Kidney epithelial cell (primary cell): ENCODE measurements at regions not wholly inside any gene's neighbourhood (a gene's known extent, or its start where the extent isn't known, plus 50 kb on each side); places are given as distances from the start of the nearest gene placed in this dataset.

Source experiments
- DNase-seq: peaks from one replicate; pipeline ENCODE4 v3.0.0-alpha.2; 2010; ENCODE audit warnings: low read depth
- H3K27me3 ChIP-seq: 2 replicates; pipeline ENCODE4 v1.6.0; 2011; ENCODE audit warnings: low read length; ENCODE audit not compliant: control insufficient read depth, insufficient read depth
- H3K36me3 ChIP-seq: 2 replicates; pipeline ENCODE4 v1.5.1; 2011; ENCODE audit warnings: low read length; ENCODE audit not compliant: control insufficient read depth, insufficient read depth
- H3K4me3 ChIP-seq: 2 replicates; pipeline ENCODE4 v1.5.1; 2011; ENCODE audit warnings: low read depth, mild to moderate bottlenecking, control low read depth, low read length
- TF ChIP-seq, protein P1 (sequence below): IDR thresholded peaks from 2 replicates; pipeline ENCODE4 v1.5.1; 2011; ENCODE audit warnings: mild to moderate bottlenecking, moderate library complexity, low read length, control low read depth, inconsistent platforms; ENCODE audit not compliant: insufficient read depth, poor library complexity, severe bottlenecking

DNA sequence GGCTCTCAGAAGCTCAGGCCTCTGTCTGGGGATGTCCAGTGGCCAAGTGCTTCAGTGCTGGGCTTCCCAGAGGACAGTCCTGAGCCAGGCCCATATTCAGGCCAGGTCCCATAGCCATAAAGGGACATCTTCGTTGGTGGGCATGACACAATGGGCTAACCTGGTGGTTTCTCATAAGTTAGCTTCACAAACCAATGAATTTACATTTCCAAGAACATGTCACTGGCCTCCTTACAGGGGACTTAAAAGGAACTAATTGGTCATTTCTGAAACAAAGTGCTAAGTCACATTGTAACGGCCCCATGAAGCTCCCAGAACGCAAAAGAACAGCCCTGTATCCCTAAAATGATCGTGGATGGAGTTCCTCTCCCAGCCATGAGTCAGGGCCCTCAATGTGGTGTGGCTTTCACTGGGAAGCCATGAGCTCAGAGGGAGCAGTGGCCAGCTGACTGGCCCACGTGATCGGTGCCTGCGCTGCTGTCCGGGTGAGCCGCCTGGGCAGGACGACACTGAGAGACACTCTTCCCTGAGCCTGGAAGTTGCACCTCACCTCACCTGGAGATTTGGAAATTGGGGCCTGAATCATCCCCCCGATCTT, 163.7 kb upstream of the APCDD1 start:
- Histone ChIP-seq H3K36me3 (no peaks in the 10 kb centered on the region), H3K27me3 (no peaks in the 10 kb centered on the region), H3K4me3 (no peak overlapping the region)
- TF ChIP-seq, protein P1, sequence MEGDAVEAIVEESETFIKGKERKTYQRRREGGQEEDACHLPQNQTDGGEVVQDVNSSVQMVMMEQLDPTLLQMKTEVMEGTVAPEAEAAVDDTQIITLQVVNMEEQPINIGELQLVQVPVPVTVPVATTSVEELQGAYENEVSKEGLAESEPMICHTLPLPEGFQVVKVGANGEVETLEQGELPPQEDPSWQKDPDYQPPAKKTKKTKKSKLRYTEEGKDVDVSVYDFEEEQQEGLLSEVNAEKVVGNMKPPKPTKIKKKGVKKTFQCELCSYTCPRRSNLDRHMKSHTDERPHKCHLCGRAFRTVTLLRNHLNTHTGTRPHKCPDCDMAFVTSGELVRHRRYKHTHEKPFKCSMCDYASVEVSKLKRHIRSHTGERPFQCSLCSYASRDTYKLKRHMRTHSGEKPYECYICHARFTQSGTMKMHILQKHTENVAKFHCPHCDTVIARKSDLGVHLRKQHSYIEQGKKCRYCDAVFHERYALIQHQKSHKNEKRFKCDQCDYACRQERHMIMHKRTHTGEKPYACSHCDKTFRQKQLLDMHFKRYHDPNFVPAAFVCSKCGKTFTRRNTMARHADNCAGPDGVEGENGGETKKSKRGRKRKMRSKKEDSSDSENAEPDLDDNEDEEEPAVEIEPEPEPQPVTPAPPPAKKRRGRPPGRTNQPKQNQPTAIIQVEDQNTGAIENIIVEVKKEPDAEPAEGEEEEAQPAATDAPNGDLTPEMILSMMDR = no peak
- DNase-seq = no peak

DNA sequence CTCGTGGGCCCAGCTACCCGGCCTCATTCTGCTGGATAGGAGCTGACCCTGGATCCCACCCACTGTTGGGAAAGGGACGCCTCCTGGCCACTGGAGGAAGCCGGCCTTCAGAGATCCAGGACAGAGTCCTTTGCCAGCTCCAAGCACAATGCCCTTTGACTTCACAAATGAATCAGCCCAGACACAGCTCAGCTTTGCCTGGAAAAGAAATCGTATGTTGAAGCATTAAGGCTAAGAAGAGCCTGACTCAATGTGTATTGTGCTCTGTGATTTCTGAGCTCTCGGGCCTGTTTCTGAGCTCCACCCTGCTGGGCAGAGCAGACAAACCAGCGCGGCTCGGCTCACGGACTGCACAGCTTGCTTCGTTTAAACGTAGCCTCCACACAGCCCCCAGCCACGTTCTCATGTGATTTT, 162.9 kb upstream of the APCDD1 start:
- TF ChIP-seq, protein P1 = no peak
- no peaks in the 10 kb centered on the region for H3K36me3 ChIP-seq
- H3K27me3 ChIP-seq = no peaks in the 10 kb centered on the region
- DNase-seq = no peak
- H3K4me3 ChIP-seq = no peak overlapping the region

DNA sequence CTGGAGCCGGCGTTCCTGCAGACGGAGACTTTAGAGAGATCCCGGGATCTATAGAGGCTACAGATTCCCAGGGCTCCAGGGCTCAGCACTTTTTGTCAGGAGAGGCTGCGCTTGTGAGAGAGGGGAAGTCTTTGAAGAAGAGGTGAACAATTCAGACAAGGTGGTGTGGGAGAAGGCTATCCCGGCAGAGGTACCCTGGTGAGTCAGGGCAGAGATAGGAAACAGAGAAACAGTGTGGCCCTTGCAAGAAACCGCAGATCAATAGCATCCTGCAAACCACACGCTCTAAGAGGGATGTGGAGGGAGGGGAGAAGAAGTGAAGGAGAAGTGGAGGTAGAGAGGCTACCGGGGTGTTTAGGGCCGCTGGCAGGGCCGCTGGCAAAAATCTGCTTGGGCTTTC, 160.5 kb upstream of the APCDD1 start:
- TF ChIP-seq, protein P1 = no peak
- Histone ChIP-seq H3K4me3 (no peak overlapping the region), H3K36me3 (no peaks in the 10 kb centered on the region), H3K27me3 (no peaks in the 10 kb centered on the region)
- DNase-seq = no peak

DNA sequence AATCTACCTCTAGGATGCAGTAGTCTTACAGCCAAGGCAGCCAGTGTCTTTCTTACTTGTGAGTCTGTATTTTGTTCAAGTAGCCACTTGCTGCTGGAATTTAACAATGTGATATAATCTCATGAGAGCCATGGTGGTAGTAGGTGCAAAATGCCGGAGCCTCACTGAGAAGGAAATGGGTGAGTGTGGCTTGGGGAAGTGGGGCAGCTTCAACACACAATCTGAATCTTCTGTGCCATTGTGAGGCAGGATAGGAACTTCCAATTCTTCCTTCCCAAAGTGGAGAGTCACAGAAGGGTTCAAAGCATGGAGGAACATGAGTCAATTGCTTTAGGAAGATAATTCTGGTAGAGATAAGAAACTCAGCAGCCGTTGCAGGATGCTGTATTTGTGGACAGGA, 158.7 kb upstream of the APCDD1 start:
- Histone ChIP-seq H3K27me3 (no peaks in the 10 kb centered on the region), H3K36me3 (no peaks in the 10 kb centered on the region), H3K4me3 (no peak overlapping the region)
- TF ChIP-seq, protein P1 = no peak
- DNase-seq = no peak

DNA sequence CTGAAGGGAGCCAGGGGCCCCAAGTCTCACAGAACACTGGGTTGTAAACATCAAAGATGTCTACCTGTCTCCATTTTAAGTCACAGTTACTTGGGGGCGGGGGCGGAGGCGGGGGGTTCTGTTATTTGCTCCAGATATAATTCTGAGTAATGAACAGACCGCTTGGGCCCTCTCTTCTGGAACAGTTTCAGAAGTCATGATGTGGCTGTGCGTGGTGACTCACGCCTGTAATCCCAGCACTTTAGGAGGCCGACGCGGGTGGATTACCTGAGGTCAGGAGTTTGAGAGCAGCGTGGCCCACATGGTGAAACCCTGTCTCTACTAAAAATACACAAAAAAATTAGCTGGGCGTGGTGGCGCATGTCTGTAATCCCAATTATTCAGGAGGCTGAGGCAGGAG, 157.9 kb upstream of the APCDD1 start:
- no peak overlapping the region for H3K4me3 ChIP-seq
- no peaks in the 10 kb centered on the region for H3K36me3 ChIP-seq
- TF ChIP-seq, protein P1 = no peak
- no peaks in the 10 kb centered on the region for H3K27me3 ChIP-seq
- no peak for DNase-seq

DNA sequence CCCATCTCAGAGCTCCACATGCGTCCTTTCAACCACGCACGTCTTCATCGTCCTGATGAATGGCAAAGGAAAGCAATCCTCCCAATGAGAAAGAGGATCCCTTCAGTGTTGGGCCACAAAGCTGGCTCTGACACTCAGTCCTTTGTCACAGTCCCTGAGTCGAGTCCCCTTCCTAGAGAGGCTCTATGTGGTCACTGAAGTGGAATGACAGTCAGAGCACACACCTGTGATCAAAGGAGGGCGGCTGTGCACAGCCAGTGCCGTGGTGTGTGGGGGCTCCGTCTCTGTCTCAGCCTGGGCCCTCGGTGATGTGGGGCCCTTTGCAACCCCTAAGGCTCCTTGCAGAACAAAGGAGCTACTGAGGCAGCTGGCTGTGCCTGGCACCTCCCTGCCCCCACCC, 157.3 kb upstream of the APCDD1 start:
- H3K36me3 ChIP-seq = no peaks in the 10 kb centered on the region
- no peak overlapping the region for H3K4me3 ChIP-seq
- TF ChIP-seq, protein P1 = no peak
- no peaks in the 10 kb centered on the region for H3K27me3 ChIP-seq
- DNase-seq = no peak
